Prostate gland (tissue), 2 donors: ENCODE measurements at regions not wholly inside any gene's neighbourhood (a gene's known extent, or its start where the extent isn't known, plus 50 kb on each side); places are given as distances from the start of the nearest gene placed in this dataset.

Source experiments
- DNase-seq: peaks from one replicate; pipeline ENCODE4 v3.0.0-alpha.2; 2019; ENCODE audit warnings: low spot score
- H3K27ac ChIP-seq, 2 donors: fragments of 200-600 bp; sonication (generic); 2 replicates each; pipeline ENCODE4 v1.5.1; 2017 to 2019
- H3K27me3 ChIP-seq: fragments of 200-600 bp; sonication (generic); replicated peaks from 2 replicates; pipeline ENCODE4 v1.5.1; 2019; ENCODE audit not compliant: insufficient read depth
- H3K36me3 ChIP-seq, 2 donors: fragments of 200-600 bp; sonication (generic); 1 replicate in 1 of 2; 2 replicates in 1 of 2; pipeline versions ENCODE4 v1.5.1 to v1.8.1; 2017 to 2019
- H3K4me1 ChIP-seq: fragments of 200-600 bp; sonication (generic); replicated peaks from 2 replicates; pipeline ENCODE4 v1.5.1; 2019
- H3K4me3 ChIP-seq, 2 donors: fragments of 200-600 bp; sonication (generic); 2 replicates each; pipeline ENCODE4 v1.5.1; 2017 to 2019
- H3K9me3 ChIP-seq: fragments of 200-600 bp; sonication (generic); 2 replicates; pipeline ENCODE4 v1.5.1; 2017
- POLR2A ChIP-seq: fragments of 450-650 bp; IDR thresholded peaks from one replicate; pipeline ENCODE4 v1.6.1; 2016; ENCODE audit warnings: antibody characterized with exemption, mild to moderate bottlenecking
- POLR2AphosphoS5 ChIP-seq: sonication (generic); formaldehyde crosslinking; IDR thresholded peaks from one replicate; pipeline ENCODE4 v1.6.1; 2017; ENCODE audit warnings: antibody characterized with exemption
- WGBS: methylation state at CpG from one replicate; pipeline ENCODE4 v1.1.5; 2018; 5-methylcytosine and 5-hydroxymethylcytosine counted together
- intact Hi-C: fragments of 100-400 bp; cut with DNase I; formaldehyde crosslinking; loops from one replicate; pipeline ENCODE4 v1.14.2; 2022
- TF ChIP-seq, protein P1 (sequence below), 4 experiments: fragments of 200-600 bp in 2 of 4; fragments of 450-650 bp in 2 of 4; sonication (generic) in 2 of 4; IDR thresholded peaks; 1 replicate in 3 of 4; 2 replicates in 1 of 4; pipeline ENCODE4 v1.5.1; 2016 to 2019; ENCODE audit warnings: antibody characterized with exemption in 4 of 4, mild to moderate bottlenecking in 2 of 4, moderate library complexity in 2 of 4

DNA sequence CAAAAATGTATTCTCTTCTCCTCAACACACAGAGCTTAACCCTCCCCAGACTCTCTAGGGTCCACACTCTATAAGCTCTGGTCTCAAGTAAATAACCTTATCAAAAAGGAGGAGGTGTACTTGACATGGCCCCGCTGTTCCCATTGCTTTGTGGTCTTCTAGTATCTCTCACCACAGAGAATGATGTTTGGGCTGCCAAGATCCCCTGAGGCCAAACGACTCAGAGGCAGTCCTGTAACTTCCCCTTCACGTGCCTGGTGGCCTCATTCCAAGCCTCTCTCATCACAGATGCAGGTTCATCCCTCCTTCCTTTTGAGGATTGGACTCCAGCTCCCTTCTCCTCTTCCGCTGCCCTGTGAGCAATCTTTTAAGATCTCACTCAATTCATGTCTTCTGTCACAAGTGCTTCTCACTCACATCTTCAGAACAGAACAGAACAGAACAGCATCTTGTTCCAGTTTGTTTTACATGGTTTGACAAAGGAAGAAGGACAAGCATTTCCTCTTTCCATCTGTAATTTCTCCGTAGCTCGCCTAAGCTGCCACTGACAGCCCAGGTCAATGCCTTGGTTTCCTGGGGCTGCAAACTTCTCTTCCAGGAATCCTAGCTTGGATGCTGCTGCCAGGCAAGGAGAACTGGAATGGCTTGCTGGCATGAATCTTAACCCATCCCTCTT, 541.5 kb downstream of the CD83 start:
- Histone ChIP-seq H3K4me1 (no peaks in the 10 kb centered on the region), H3K4me3 (no peak overlapping the region), H3K27ac (no peak overlapping the region), H3K27me3 (no peaks in the 10 kb centered on the region), H3K9me3 (no peaks in the 10 kb centered on the region), H3K36me3 (no peaks in the 10 kb centered on the region)
- no peak for DNase-seq
- TF ChIP-seq POLR2AphosphoS5: no peak
- TF ChIP-seq, protein P1, sequence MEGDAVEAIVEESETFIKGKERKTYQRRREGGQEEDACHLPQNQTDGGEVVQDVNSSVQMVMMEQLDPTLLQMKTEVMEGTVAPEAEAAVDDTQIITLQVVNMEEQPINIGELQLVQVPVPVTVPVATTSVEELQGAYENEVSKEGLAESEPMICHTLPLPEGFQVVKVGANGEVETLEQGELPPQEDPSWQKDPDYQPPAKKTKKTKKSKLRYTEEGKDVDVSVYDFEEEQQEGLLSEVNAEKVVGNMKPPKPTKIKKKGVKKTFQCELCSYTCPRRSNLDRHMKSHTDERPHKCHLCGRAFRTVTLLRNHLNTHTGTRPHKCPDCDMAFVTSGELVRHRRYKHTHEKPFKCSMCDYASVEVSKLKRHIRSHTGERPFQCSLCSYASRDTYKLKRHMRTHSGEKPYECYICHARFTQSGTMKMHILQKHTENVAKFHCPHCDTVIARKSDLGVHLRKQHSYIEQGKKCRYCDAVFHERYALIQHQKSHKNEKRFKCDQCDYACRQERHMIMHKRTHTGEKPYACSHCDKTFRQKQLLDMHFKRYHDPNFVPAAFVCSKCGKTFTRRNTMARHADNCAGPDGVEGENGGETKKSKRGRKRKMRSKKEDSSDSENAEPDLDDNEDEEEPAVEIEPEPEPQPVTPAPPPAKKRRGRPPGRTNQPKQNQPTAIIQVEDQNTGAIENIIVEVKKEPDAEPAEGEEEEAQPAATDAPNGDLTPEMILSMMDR (IDR thresholded peaks at IDR 0.05): no peak
- no peak for TF ChIP-seq POLR2A
- intact Hi-C loops: no loop called here
- 59% methylated on average over 6 of the region's 6 CpGs for WGBS

DNA sequence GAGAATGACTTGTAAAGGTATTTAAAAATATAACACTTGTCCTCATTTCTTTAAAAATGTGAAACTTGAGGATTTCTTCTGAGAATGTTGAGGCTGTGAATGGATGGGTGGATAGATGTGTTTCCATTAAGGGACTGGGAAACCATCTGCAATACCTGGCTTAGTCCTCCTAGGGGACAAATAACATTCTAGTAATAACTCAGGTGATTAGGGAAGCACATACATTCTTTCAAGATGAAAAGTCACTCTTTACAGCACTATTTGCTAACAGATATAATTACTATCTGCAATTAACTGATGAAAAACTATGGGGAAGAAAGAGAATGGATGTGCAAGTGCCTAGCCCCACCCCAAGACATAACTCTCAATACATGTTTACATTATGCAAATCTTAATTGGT, 542.3 kb downstream of the CD83 start:
- Histone ChIP-seq H3K4me3 (no peak overlapping the region), H3K36me3 (no peaks in the 10 kb centered on the region), H3K9me3 (no peaks in the 10 kb centered on the region), H3K27ac (no peak overlapping the region), H3K4me1 (no peaks in the 10 kb centered on the region), H3K27me3 (no peaks in the 10 kb centered on the region)
- intact Hi-C loops: no loop called here
- TF ChIP-seq POLR2A: no peak
- TF ChIP-seq, protein P1 (IDR thresholded peaks at IDR 0.05): no peak
- no peak for TF ChIP-seq POLR2AphosphoS5
- no peak for DNase-seq

DNA sequence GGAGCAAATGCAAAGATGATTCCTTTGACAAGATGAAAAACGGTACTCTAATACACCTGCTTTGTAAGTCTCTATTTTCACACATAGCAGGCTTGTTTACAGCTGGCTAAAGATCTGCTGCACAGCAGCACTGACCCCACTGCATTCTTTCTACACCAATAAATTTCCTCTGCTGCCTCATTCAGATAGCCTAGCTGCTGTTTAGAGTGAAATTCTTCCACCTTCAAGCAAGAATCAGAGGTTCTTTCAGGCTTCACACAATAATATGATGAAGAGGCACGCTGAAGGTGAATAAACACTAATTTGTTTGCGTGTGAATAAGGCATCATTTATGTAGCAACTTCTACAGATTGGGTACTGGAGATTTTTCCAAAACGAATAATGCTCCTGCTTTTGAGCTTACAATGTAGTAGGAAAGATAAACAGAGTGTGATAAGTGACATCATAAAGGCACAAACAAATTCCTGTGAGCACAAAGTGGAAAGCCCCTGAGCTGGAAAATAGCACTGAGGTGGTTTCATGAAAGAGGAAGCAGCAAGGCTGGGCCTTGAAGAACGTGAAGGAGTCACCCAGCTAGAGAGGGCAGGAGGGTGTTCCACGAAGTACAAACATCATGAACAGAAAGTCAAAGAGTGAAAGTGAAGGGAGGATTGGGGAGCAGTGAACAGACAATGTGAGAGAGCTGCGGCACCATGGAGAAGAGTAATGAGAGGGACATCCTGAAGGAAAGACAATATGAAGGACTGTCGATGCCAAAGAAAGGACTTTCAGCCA, 543.4 kb downstream of the CD83 start:
- 52% methylated on average over 8 of the region's 8 CpGs for WGBS

DNA sequence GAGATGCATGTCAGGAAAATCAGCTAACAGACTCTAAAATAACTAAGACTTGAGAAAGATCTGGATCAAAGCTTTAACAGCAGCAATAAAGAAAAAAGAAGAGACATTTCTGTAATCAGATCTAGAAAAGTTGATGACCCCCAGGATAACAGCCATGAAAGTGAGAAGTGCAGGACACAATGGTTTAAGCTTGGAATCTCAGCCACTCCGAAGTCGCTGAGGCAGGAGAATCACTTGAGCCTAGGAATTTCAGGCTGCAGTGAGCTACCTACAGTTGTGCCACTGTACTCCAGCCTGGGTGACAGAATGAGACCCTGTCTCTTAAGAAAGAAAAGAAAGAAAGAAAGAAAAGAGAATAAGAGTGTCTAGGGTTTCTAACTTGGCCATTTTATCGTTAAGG, 544.1 kb downstream of the CD83 start:
- H3K27me3 ChIP-seq: no peaks in the 10 kb centered on the region
- 85% methylated on average over 3 of the region's 3 CpGs for WGBS
- no peak for TF ChIP-seq POLR2AphosphoS5
- no peak for TF ChIP-seq POLR2A
- TF ChIP-seq, protein P1 (IDR thresholded peaks at IDR 0.05): no peak
- H3K27ac ChIP-seq: no peak overlapping the region
- no peaks in the 10 kb centered on the region for H3K4me1 ChIP-seq
- intact Hi-C loops: no loop called here
- H3K36me3 ChIP-seq: no peaks in the 10 kb centered on the region
- H3K4me3 ChIP-seq: no peak overlapping the region
- H3K9me3 ChIP-seq: no peaks in the 10 kb centered on the region
- DNase-seq: no peak

More for the DNA sequence above, 543.4 kb downstream of the CD83 start:
- Histone ChIP-seq H3K27ac (no peak overlapping the region), H3K9me3 (no peaks in the 10 kb centered on the region), H3K27me3 (no peaks in the 10 kb centered on the region), H3K36me3 (no peaks in the 10 kb centered on the region), H3K4me1 (no peaks in the 10 kb centered on the region), H3K4me3 (no peak overlapping the region)
- TF ChIP-seq POLR2A: no peak
- no peak for TF ChIP-seq POLR2AphosphoS5
- TF ChIP-seq, protein P1 (IDR thresholded peaks at IDR 0.05): no peak
- intact Hi-C loops: no loop called here
- DNase-seq: no peak

DNA sequence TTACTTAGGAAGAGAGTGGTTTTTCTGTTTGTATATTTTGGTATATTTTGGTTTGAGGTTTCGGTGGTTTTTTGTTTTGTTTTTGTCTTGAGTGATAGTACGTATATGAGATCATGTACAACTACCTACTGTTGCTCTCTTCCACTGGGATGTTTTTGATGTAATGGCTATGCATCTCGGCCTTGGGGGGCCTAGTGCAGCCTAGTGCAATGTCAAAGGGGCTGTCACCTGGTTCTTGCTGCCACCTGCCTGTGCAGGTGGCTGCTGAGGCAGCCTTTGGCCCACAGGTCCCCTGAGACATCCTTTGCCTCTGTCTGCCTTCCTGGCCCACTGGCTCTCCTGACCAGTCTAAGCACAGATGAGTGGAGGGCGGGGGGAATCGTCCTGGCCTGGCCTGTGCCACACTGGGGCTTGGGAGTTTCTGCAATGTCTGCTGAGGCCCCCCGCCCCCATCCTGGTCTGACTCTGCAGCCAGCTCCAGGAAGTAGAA, 546.6 kb downstream of the CD83 start:
- no peaks in the 10 kb centered on the region for H3K9me3 ChIP-seq
- intact Hi-C loops: no loop called here
- no peak overlapping the region for H3K4me3 ChIP-seq
- H3K4me1 ChIP-seq: no peaks in the 10 kb centered on the region
- 67% methylated on average over 6 of the region's 6 CpGs for WGBS
- no peaks in the 10 kb centered on the region for H3K36me3 ChIP-seq
- TF ChIP-seq POLR2AphosphoS5 (no peak), POLR2A (no peak)
- TF ChIP-seq, protein P1 (IDR thresholded peaks at IDR 0.05): no peak
- no peaks in the 10 kb centered on the region for H3K27me3 ChIP-seq
- H3K27ac ChIP-seq: no peak overlapping the region
- no peak for DNase-seq
